HG03025 (cell line): ENCODE measurements at regions not wholly inside any gene's neighbourhood (a gene's known extent, or its start where the extent isn't known, plus 50 kb on each side); places are given as distances from the start of the nearest gene placed in this dataset.
"Not testable (repeated sequence)": the region's sequence is repeated elsewhere in the genome, so short reads cannot be mapped to it uniquely, and the experiment has no call there.

ENCODE experiments used
- ATAC-seq: cut with Tn5 transposase; IDR thresholded peaks from one replicate; pipeline ENCODE4 v1.9.1; 2021; ENCODE audit warnings: mild to moderate bottlenecking, moderate library complexity; ENCODE audit not compliant: unreplicated experiment, low FRiP score

- not testable (repeated sequence) for ATAC-seq
Measured at GRCh38 chr18:71031296-71032191, 742.7 kb downstream of the SOCS6 start.

GRCh38 chr18:71030085-71030484, 741.2 kb downstream of the SOCS6 start:
- not testable (repeated sequence) for ATAC-seq

- no peak for ATAC-seq
Measured at GRCh38 chr18:71028285-71028762, 739.5 kb downstream of the SOCS6 start.

- no peak for ATAC-seq
Measured at GRCh38 chr18:71027531-71027930, 738.7 kb downstream of the SOCS6 start.

GRCh38 chr18:71025505-71026225, 736.8 kb downstream of the SOCS6 start:
- no peak for ATAC-seq

GRCh38 chr18:71022389-71022788, 733.5 kb downstream of the SOCS6 start:
- no peak for ATAC-seq

- no peak for ATAC-seq
Measured at GRCh38 chr18:71021030-71021362, 732.2 kb downstream of the SOCS6 start.

- ATAC-seq = no peak
Measured at GRCh38 chr18:71020342-71021029, 731.6 kb downstream of the SOCS6 start.

- no peak for ATAC-seq
Measured at GRCh38 chr18:71018816-71019215, 730.0 kb downstream of the SOCS6 start.

GRCh38 chr18:71012789-71013188, 723.9 kb downstream of the SOCS6 start:
- ATAC-seq = no peak

- ATAC-seq = peak; percentile 60
Measured at GRCh38 chr18:71011389-71011788, 722.5 kb downstream of the SOCS6 start.

- no peak for ATAC-seq
Measured at GRCh38 chr18:71008257-71008656, 719.4 kb downstream of the SOCS6 start.

GRCh38 chr18:71001597-71001996, 712.8 kb downstream of the SOCS6 start:
- no peak for ATAC-seq

GRCh38 chr18:70998490-70998889, 709.6 kb downstream of the SOCS6 start:
- ATAC-seq = no peak

GRCh38 chr18:70994116-70994515, 705.3 kb downstream of the SOCS6 start:
- no peak for ATAC-seq

- ATAC-seq = no peak
Measured at GRCh38 chr18:70991577-70991976, 702.7 kb downstream of the SOCS6 start.

GRCh38 chr18:70985948-70986347, 697.1 kb downstream of the SOCS6 start:
- no peak for ATAC-seq

- ATAC-seq = no peak
Measured at GRCh38 chr18:70982292-70982691, 693.4 kb downstream of the SOCS6 start.

- ATAC-seq = no peak
Measured at GRCh38 chr18:70981400-70982140, 692.7 kb downstream of the SOCS6 start.

GRCh38 chr18:70973626-70974025, 684.8 kb downstream of the SOCS6 start:
- ATAC-seq = no peak
